ENCODE measurements at regions not wholly inside any gene's neighbourhood (a gene's known extent, or its start where the extent isn't known, plus 50 kb on each side); places are given as distances from the start of the nearest gene placed in this dataset.

GRCh38 chrX:8284131-8284530 is 113.1 kb upstream of the VCX2 start:
- TF ChIP-seq, protein P1, sequence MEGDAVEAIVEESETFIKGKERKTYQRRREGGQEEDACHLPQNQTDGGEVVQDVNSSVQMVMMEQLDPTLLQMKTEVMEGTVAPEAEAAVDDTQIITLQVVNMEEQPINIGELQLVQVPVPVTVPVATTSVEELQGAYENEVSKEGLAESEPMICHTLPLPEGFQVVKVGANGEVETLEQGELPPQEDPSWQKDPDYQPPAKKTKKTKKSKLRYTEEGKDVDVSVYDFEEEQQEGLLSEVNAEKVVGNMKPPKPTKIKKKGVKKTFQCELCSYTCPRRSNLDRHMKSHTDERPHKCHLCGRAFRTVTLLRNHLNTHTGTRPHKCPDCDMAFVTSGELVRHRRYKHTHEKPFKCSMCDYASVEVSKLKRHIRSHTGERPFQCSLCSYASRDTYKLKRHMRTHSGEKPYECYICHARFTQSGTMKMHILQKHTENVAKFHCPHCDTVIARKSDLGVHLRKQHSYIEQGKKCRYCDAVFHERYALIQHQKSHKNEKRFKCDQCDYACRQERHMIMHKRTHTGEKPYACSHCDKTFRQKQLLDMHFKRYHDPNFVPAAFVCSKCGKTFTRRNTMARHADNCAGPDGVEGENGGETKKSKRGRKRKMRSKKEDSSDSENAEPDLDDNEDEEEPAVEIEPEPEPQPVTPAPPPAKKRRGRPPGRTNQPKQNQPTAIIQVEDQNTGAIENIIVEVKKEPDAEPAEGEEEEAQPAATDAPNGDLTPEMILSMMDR (conservative IDR thresholded peaks at IDR 0.05) = no peak
- no peak for TF ChIP-seq ZFX (IDR thresholded peaks at IDR 0.05)

DNA sequence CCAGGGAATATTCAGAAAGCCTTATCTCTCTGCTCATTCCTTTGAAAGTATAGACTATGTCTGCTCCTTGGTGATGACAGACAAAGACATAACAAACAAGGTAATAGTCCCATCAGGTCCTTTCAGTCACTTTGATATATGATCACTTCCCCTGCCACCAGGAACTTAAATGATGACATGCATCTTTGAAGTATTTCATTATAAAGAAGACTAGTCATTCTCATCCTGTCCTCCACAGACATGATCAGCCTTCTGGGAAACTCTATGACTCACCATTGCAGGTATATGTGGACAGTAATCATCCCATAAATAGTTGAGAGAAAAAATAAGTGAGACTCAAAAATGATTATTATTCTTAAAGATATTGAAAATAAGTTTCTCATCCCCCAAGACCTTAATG is 117.5 kb upstream of the VCX2 start:
- no peak overlapping the region for H3K27ac ChIP-seq
- TF ChIP-seq, protein P1 (conservative IDR thresholded peaks at IDR 0.05) = no peak
- TF ChIP-seq ZFX (IDR thresholded peaks at IDR 0.05) = no peak

More at GRCh38 chrX:8284131-8284530, 113.1 kb upstream of the VCX2 start:
- no peak overlapping the region for H3K27ac ChIP-seq

GRCh38 chrX:8289523-8289922 is 118.5 kb upstream of the VCX2 start:
- no peak overlapping the region for H3K27ac ChIP-seq
- TF ChIP-seq, protein P1 (conservative IDR thresholded peaks at IDR 0.05) = no peak
- TF ChIP-seq ZFX (IDR thresholded peaks at IDR 0.05) = no peak

GRCh38 chrX:8297766-8298165 is 126.7 kb upstream of the VCX2 start:
- no peak overlapping the region for H3K27ac ChIP-seq
- TF ChIP-seq, protein P1 (conservative IDR thresholded peaks at IDR 0.05) = no peak
- no peak for TF ChIP-seq ZFX (IDR thresholded peaks at IDR 0.05)

DNA sequence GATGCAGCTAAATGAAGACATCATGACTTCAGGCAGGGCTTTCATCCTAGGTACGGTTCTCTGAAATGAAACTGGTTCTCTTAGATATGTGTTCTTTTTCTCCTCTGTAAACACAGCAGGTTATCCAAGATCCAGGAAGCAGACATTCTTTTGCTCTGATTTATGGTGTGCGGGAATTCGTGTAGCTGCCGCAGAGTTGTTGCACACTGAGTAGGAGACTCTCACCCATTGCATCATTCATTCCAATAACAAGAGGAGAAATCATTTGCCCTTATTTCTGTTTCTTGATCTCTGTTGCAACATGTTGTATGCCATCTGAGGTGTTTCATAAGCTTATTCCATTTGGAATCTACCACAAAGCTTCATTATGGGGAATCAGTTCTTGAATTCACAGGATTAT is 133.6 kb upstream of the VCX2 start:
- H3K27ac ChIP-seq = no peak overlapping the region
- no peak for TF ChIP-seq ZFX (IDR thresholded peaks at IDR 0.05)
- TF ChIP-seq, protein P1 (conservative IDR thresholded peaks at IDR 0.05) = no peak

- no peak for TF ChIP-seq ZFX (IDR thresholded peaks at IDR 0.05)
- TF ChIP-seq, protein P1 (conservative IDR thresholded peaks at IDR 0.05) = no peak
- no peak overlapping the region for H3K27ac ChIP-seq
These were observed 134.3 kb upstream of the VCX2 start for GRCh38 chrX:8305350-8305749.

DNA sequence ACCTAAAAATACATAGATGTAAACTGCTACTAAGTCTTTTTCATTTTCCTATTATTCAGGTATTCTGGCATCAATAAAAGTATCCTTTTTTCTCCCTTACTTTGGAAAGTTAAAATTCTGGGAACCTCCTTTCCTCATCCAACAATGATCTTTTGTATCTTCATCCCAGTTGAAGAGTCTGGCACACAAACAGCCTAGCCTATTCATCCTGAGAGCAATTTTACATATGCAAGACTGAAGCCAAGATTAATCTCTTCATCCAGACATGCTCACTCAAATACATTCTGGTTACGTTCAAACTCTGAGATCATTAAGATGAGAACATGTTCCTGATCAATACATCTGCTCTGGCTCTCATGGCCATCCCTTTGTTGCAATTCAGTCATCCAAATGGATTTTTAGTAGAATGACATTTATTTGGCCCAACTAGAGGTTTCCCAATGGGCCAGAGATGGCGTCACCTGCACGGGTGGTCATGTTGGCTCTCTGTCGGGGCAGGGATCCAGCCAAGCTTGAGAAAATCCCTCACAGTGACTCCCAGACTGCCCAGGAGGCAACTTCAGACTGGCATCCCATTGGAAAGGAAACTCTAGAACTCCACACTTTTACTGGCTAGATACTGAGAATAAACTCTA is 135.3 kb upstream of the VCX2 start:
- H3K27ac ChIP-seq = no peak overlapping the region
- TF ChIP-seq ZFX (IDR thresholded peaks at IDR 0.05) = no peak
- TF ChIP-seq, protein P1 (conservative IDR thresholded peaks at IDR 0.05) = no peak

Measured in C4-2B (cell line).